Mammary epithelial cell (primary cell): ENCODE measurements at regions not wholly inside any gene's neighbourhood (a gene's known extent, or its start where the extent isn't known, plus 50 kb on each side); places are given as distances from the start of the nearest gene placed in this dataset.

Experiments used
- EZH2 ChIP-seq: IDR thresholded peaks from 2 replicates; pipeline ENCODE4 v1.6.1; 2012; ENCODE audit warnings: low read length, inconsistent platforms, borderline replicate concordance
- TF ChIP-seq, protein P1 (sequence below), 2 donors: IDR thresholded peaks in 1 of 2; conservative IDR thresholded peaks in 1 of 2; 2 replicates each; pipeline ENCODE4 v1.5.1; 2011 to 2012; ENCODE audit warnings: inconsistent platforms in 2 of 2, low read length in 2 of 2, mild to moderate bottlenecking in 2 of 2, control low read depth in 1 of 2, low read depth in 1 of 2; ENCODE audit not compliant: insufficient read depth in 1 of 2; ENCODE audit errors: extremely low read depth in 1 of 2

DNA sequence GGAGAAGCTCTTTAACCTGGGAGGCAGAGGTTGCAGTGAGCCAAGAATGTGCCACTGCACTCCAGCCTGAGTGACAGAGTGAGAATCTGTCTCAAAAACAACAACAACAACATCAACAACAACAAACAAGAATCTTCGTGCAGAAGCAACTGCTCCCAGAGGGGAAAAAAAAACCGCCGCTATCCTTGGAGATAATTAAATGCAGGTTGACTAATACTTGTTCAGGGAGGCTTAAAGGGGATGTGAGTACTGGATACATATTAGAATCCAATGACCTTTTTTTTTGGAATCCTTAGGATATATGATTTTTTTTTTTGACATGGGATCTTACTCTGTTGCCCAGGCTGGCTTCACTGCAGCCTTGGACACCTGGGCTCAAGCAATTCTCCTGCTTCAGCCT lies 89.6 kb upstream of the FAM171A1 start:
- TF ChIP-seq, protein P1, sequence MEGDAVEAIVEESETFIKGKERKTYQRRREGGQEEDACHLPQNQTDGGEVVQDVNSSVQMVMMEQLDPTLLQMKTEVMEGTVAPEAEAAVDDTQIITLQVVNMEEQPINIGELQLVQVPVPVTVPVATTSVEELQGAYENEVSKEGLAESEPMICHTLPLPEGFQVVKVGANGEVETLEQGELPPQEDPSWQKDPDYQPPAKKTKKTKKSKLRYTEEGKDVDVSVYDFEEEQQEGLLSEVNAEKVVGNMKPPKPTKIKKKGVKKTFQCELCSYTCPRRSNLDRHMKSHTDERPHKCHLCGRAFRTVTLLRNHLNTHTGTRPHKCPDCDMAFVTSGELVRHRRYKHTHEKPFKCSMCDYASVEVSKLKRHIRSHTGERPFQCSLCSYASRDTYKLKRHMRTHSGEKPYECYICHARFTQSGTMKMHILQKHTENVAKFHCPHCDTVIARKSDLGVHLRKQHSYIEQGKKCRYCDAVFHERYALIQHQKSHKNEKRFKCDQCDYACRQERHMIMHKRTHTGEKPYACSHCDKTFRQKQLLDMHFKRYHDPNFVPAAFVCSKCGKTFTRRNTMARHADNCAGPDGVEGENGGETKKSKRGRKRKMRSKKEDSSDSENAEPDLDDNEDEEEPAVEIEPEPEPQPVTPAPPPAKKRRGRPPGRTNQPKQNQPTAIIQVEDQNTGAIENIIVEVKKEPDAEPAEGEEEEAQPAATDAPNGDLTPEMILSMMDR (conservative IDR thresholded peaks at IDR 0.05 in 1 of 2, IDR thresholded peaks at IDR 0.05 in 1 of 2; ENCODE audit: extremely low read depth in 1 of 2, insufficient read depth in 1 of 2, low read depth in 1 of 2, low read length in 2 of 2): no peak
- no peak for TF ChIP-seq EZH2
